SK-N-MC (cell line): ENCODE measurements at regions not wholly inside any gene's neighbourhood (a gene's known extent, or its start where the extent isn't known, plus 50 kb on each side); places are given as distances from the start of the nearest gene placed in this dataset.

Experiments used
- EZH2 ChIP-seq: fragments of 200-600 bp; sonication (generic); IDR thresholded peaks from one replicate; pipeline ENCODE4 v1.6.1; 2017; ENCODE audit warnings: antibody characterized with exemption
- FOXP2 ChIP-seq: optimal IDR thresholded peaks from 2 replicates; pipeline ENCODE3; 2011; ENCODE audit warnings: mild to moderate bottlenecking, moderate library complexity; ENCODE audit not compliant: insufficient read depth; ENCODE audit errors: extremely low read length, control extremely low read depth
- POLR2AphosphoS5 ChIP-seq: IDR thresholded peaks from 2 replicates; pipeline ENCODE4 v1.6.1; 2012; ENCODE audit warnings: mild to moderate bottlenecking, low read depth, low read length, borderline replicate concordance

DNA sequence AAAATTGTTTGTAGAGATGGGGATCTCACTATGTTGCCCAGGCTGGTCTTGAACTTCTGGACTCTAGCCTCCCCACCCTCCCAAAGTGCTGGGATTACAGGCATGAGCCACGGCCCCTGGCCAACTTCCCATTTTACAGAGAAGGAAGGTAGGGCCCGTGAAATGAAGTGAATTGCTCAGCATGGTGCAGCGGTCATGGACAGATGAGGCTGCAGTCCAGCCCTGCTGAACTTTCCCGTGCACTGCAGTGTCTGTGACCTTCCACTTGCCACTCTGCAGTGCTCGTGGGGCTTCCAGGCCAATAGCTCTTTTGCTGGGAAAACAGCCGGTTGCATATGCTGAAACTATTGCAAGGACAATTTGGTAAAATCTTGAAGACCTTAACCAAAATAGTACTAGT, 454.4 kb upstream of the FAT1 start:
- TF ChIP-seq EZH2 = no peak
- TF ChIP-seq POLR2AphosphoS5 = no peak
- no peak for TF ChIP-seq FOXP2
